Sigmoid colon (tissue), 6 donors: ENCODE measurements at regions not wholly inside any gene's neighbourhood (a gene's known extent, or its start where the extent isn't known, plus 50 kb on each side); places are given as distances from the start of the nearest gene placed in this dataset.

Experiments
- DNase-seq: peaks from one replicate; pipeline ENCODE4 v3.0.0-alpha.2; 2019
- H3K27ac ChIP-seq, 4 donors: fragments of 200-600 bp; sonication (generic); one replicate each; pipeline ENCODE4 v1.5.1; 2016 to 2019; ENCODE audit warnings: mild to moderate bottlenecking in 1 of 4
- H3K27me3 ChIP-seq, 3 donors: fragments of 200-600 bp; sonication (generic); one replicate each; pipeline ENCODE4 v1.5.1; 2019; ENCODE audit warnings: mild to moderate bottlenecking in 1 of 3
- H3K36me3 ChIP-seq, 4 donors: fragments of 200-600 bp; sonication (generic); one replicate each; pipeline ENCODE4 v1.5.1; 2016 to 2019
- H3K4me1 ChIP-seq, 4 donors: fragments of 200-600 bp; sonication (generic); one replicate each; pipeline ENCODE4 v1.5.1; 2017 to 2019
- H3K4me3 ChIP-seq, 4 donors: fragments of 200-600 bp; sonication (generic); one replicate each; pipeline ENCODE4 v1.5.1; 2017 to 2019; ENCODE audit warnings: mild to moderate bottlenecking in 2 of 4, moderate library complexity in 1 of 4
- H3K9me3 ChIP-seq, 4 donors: fragments of 200-600 bp in 3 of 4; sonication (generic) in 3 of 4; one replicate each; pipeline versions ENCODE4 v1.5.1 to v1.6.1; 2013 to 2019
- CTCF ChIP-seq, 4 experiments: fragments of 450-650 bp in 3 of 4; fragments of 200-600 bp in 1 of 4; IDR thresholded peaks; one replicate each; pipeline ENCODE4 v1.5.1; 2016 to 2019; ENCODE audit warnings: antibody characterized with exemption in 4 of 4, mild to moderate bottlenecking in 3 of 4, moderate library complexity in 2 of 4
- EP300 ChIP-seq, 4 donors: sonication (generic); formaldehyde crosslinking; IDR thresholded peaks; one replicate each; pipeline ENCODE4 v1.6.1; 2017; ENCODE audit warnings: antibody characterized with exemption in 4 of 4
- POLR2A ChIP-seq, 2 donors: fragments of 450-650 bp; IDR thresholded peaks; one replicate each; pipeline ENCODE4 v1.6.1; 2016; ENCODE audit warnings: antibody characterized with exemption in 2 of 2, mild to moderate bottlenecking in 2 of 2, moderate library complexity in 2 of 2
- POLR2AphosphoS5 ChIP-seq, 4 donors: sonication (generic); formaldehyde crosslinking; IDR thresholded peaks; one replicate each; pipeline ENCODE4 v1.6.1; 2017; ENCODE audit warnings: antibody characterized with exemption in 4 of 4
- WGBS, 2 donors: extraction: QIAGEN DNeasy Blood & Tissue Kit; methylation state at CpG; one replicate each; pipeline ENCODE4 v1.1.7; 2013; 5-methylcytosine and 5-hydroxymethylcytosine counted together
- intact Hi-C: fragments of 100-400 bp; cut with DNase I; formaldehyde crosslinking; loops from one replicate; pipeline ENCODE4 v1.15.1; 2023
- donor health status: healthy with polysubstance abuse.
- donor health status: healthy.

- no peak for DNase-seq
Measured at GRCh38 chr20:19022118-19022575, 190.3 kb upstream of the SLC24A3 start.

GRCh38 chr20:19022791-19023448 is 189.5 kb upstream of the SLC24A3 start:
- 85 to 88% methylated on average over 11 of the region's 11 CpGs for WGBS, 2 donors
- Histone ChIP-seq H3K27me3 (no peaks in the 10 kb centered on the region), H3K27ac (no peak overlapping the region), H3K36me3 (no peaks in the 10 kb centered on the region), H3K4me3 (no peak overlapping the region), H3K4me1 (peaks cover 0 to 17% (median 14%) of the 10 kb centered on the region in 4 donors), H3K9me3 (no peaks in the 10 kb centered on the region)
- DNase-seq: no peak
- intact Hi-C loops: no loop called here
- no peak for TF ChIP-seq EP300 (IDR thresholded peaks at IDR 0.05)

More at GRCh38 chr20:19022118-19022575, 190.3 kb upstream of the SLC24A3 start:
- TF ChIP-seq POLR2AphosphoS5 (IDR thresholded peaks at IDR 0.05) (no peak), POLR2A (IDR thresholded peaks at IDR 0.05) (no peak), CTCF (IDR thresholded peaks at IDR 0.05) (no peak), EP300 (IDR thresholded peaks at IDR 0.05) (no peak)
- Histone ChIP-seq H3K9me3 (no peaks in the 10 kb centered on the region), H3K36me3 (no peaks in the 10 kb centered on the region), H3K27ac (no peak overlapping the region), H3K27me3 (no peaks in the 10 kb centered on the region), H3K4me1 (peaks cover 0 to 17% (median 14%) of the 10 kb centered on the region in 4 donors), H3K4me3 (no peak overlapping the region)
- 72 to 90% methylated on average over 8 of the region's 8 CpGs for WGBS, 2 donors
- intact Hi-C loops: no loop called here

GRCh38 chr20:19024296-19025035 is 188.0 kb upstream of the SLC24A3 start:
- Histone ChIP-seq H3K4me3 (no peak overlapping the region), H3K4me1 (peaks cover 0 to 17% (median 14%) of the 10 kb centered on the region in 4 donors), H3K27ac (no peak overlapping the region), H3K27me3 (no peaks in the 10 kb centered on the region), H3K9me3 (no peaks in the 10 kb centered on the region), H3K36me3 (no peaks in the 10 kb centered on the region)
- no peak for TF ChIP-seq EP300 (IDR thresholded peaks at IDR 0.05)
- WGBS, 2 donors: 75 to 84% methylated on average over 11 of the region's 11 CpGs
- intact Hi-C loops: no loop called here
- no peak for DNase-seq

- Histone ChIP-seq H3K27me3 (no peaks in the 10 kb centered on the region), H3K4me1 (peaks cover 0 to 17% (median 14%) of the 10 kb centered on the region in 4 donors), H3K4me3 (no peak overlapping the region), H3K9me3 (no peaks in the 10 kb centered on the region), H3K27ac (peak overlapping the region in 2 of 4 donors; percentile 40 to 54), H3K36me3 (no peaks in the 10 kb centered on the region)
- 80 to 82% methylated on average over 5 of the region's 5 CpGs for WGBS, 2 donors
- TF ChIP-seq POLR2A (IDR thresholded peaks at IDR 0.05): no peak
- no peak for TF ChIP-seq CTCF (IDR thresholded peaks at IDR 0.05)
- no peak for TF ChIP-seq POLR2AphosphoS5 (IDR thresholded peaks at IDR 0.05)
- TF ChIP-seq EP300 (IDR thresholded peaks at IDR 0.05): no peak
- no peak for DNase-seq
- intact Hi-C loops: no loop called here
Measured at GRCh38 chr20:19025430-19026120, 186.9 kb upstream of the SLC24A3 start.

GRCh38 chr20:19026121-19026878 is 186.1 kb upstream of the SLC24A3 start:
- H3K36me3 ChIP-seq: no peaks in the 10 kb centered on the region
- peak overlapping the region in 3 of 4 donors; percentile 17 to 54 (median 40) for H3K27ac ChIP-seq
- no peaks in the 10 kb centered on the region for H3K27me3 ChIP-seq
- no peak for TF ChIP-seq POLR2A (IDR thresholded peaks at IDR 0.05)
- TF ChIP-seq POLR2AphosphoS5 (IDR thresholded peaks at IDR 0.05): peak in 3 of 4 donors; percentile 42 to 61 (median 45)
- TF ChIP-seq CTCF (IDR thresholded peaks at IDR 0.05): no peak
- TF ChIP-seq EP300 (IDR thresholded peaks at IDR 0.05): no peak
- H3K9me3 ChIP-seq: no peaks in the 10 kb centered on the region
- no peak overlapping the region for H3K4me3 ChIP-seq
- DNase-seq: peak; percentile 82
- H3K4me1 ChIP-seq: peaks cover 0 to 17% (median 14%) of the 10 kb centered on the region in 4 donors
- WGBS, 2 donors: 67 to 83% methylated on average over 13 of the region's 13 CpGs
- intact Hi-C loops: no loop called here
